Activated CD8-positive, alpha-beta memory T cell treated with anti-CD3 and anti-CD28 coated beads for 36 hours (primary cell): ENCODE measurements at regions not wholly inside any gene's neighbourhood (a gene's known extent, or its start where the extent isn't known, plus 50 kb on each side); places are given as distances from the start of the nearest gene placed in this dataset.

Experiments
- CTCF ChIA-PET: fragments of 350-600 bp; sonication (Branson Sonifier 250); formaldehyde crosslinking; loops from one replicate; lab custom pipeline; 2021; ENCODE audit warnings: antibody characterized with exemption; lab: Charles Lee
- POLR2A ChIA-PET: fragments of 350-600 bp; sonication (Branson Sonifier 250); formaldehyde crosslinking; loops from one replicate; lab custom pipeline; 2021; ENCODE audit warnings: antibody characterized with exemption; lab: Charles Lee

- POLR2A ChIA-PET = no interaction called here
- CTCF ChIA-PET = no interaction called here
Measured at GRCh38 chr10:107924458-107924857, 760.0 kb upstream of the SORCS1 start.

GRCh38 chr10:107919626-107920235 lies 755.2 kb upstream of the SORCS1 start:
- ChIA-PET CTCF (no interaction called here), POLR2A (no interaction called here)

- CTCF ChIA-PET = no interaction called here
- POLR2A ChIA-PET = no interaction called here
Measured at GRCh38 chr10:107918171-107918570, 753.7 kb upstream of the SORCS1 start.

GRCh38 chr10:107915215-107915610 lies 750.7 kb upstream of the SORCS1 start:
- CTCF ChIA-PET = no interaction called here
- POLR2A ChIA-PET = no interaction called here

DNA sequence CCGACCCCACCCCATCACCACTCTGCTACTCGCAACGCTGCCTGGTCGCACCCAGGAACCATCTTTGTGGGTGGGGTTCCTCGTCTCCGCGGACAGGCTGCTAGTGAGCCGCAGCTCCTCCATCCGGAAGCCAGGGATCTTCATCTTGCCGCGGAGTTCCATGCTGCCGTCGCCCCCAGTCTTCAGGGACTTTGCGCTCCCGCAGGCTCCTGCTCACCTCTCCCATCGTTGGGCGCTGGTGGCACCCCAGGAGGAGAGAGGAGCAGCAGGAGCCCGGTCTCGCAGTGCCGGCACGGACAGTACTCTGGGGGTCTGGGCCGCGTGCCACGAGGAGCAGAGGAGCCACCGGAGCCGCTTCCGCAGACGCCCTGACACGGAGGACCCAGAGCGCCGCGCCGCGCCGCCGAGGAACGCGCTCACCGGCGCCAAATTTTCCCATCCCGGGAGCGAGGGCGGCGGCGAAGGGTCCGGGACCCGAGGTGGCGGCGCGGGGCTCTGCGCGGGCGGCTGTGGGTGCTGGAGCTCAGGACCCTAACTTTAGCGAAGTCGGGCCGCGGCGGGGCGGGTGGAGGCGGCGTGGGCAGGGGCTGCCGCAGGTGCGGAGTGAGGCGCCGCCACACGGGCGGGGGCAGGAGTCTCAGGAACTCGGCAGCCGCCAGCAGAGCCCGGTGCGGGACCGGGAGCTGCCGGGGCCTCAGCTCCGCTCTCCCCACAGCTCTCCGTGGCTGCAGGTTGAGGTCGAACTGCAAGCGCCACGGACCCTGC lies 750.1 kb upstream of the SORCS1 start:
- POLR2A ChIA-PET = no interaction called here
- CTCF ChIA-PET = no interaction called here

GRCh38 chr10:107913317-107914294 lies 749.1 kb upstream of the SORCS1 start:
- CTCF ChIA-PET = no interaction called here

DNA sequence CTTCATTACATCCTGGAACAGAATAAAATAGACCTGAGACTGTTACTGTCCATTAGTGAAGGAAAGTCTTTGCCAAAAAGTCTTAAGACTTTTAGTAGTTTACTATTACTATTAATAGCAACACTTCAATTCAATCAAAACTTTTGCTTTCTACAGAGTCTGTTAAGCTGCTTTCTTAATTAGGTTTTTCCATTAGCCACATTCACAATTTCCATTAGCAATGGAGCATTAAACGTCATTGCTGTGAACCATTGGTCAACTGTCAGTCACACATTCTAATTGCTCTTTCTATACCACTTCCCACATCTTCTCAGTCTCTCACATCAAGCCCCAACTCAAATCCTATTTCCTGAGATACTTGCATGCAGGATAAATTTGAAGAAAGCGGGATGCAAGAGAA lies 736.6 kb upstream of the SORCS1 start:
- ChIA-PET CTCF (no interaction called here), POLR2A (no interaction called here)

More at GRCh38 chr10:107913317-107914294, 749.1 kb upstream of the SORCS1 start:
- POLR2A ChIA-PET = no interaction called here

DNA sequence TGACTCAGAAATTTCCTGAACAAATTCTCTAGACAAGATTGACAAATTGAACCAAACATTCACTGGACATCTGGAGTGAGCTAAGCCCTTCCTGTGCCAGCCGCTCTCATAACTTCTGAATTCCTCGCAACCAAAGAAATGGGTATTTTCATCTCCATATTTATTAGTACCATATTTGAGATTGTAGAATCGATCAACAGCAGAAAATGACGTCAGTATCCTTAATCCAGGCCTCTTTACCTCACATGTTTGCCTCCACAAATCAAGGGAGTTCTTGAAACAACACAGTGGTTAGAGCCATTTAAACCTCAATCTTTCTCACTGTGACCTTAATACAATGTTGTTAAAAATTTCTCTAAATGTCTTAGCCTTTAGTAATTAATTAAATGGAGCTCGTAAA lies 735.6 kb upstream of the SORCS1 start:
- POLR2A ChIA-PET = no interaction called here
- CTCF ChIA-PET = no interaction called here

- CTCF ChIA-PET = no interaction called here
Measured at GRCh38 chr10:107899502-107900062, 735.1 kb upstream of the SORCS1 start.

GRCh38 chr10:107899075-107899474 lies 734.6 kb upstream of the SORCS1 start:
- ChIA-PET POLR2A (no interaction called here), CTCF (no interaction called here)

More at GRCh38 chr10:107899502-107900062, 735.1 kb upstream of the SORCS1 start:
- POLR2A ChIA-PET = no interaction called here

- ChIA-PET POLR2A (no interaction called here), CTCF (no interaction called here)
Measured at GRCh38 chr10:107898392-107898791, 733.9 kb upstream of the SORCS1 start.

GRCh38 chr10:107894516-107894915 lies 730.0 kb upstream of the SORCS1 start:
- CTCF ChIA-PET = no interaction called here
- POLR2A ChIA-PET = no interaction called here

GRCh38 chr10:107889105-107889504 lies 724.6 kb upstream of the SORCS1 start:
- CTCF ChIA-PET = no interaction called here
- POLR2A ChIA-PET = no interaction called here

DNA sequence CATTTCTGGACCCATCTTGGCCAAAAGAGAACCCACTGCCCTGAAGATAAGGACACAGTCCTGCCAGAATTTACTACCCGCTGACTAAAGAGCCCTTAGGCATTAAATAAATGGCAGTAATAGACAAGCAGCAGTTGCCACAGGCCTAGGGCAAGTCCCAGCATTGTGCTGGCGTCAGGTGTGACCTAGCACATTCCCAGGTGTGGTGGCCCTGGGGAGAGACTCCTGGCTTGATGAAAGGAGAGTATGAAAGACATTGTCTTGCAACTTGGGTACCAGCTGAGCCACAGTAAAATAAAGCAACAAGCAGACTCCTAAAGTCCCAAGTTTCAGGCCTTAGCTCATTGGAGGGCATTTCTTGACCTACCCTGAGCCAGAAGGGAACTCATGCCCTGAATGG lies 715.7 kb upstream of the SORCS1 start:
- CTCF ChIA-PET = no interaction called here
- POLR2A ChIA-PET = no interaction called here

DNA sequence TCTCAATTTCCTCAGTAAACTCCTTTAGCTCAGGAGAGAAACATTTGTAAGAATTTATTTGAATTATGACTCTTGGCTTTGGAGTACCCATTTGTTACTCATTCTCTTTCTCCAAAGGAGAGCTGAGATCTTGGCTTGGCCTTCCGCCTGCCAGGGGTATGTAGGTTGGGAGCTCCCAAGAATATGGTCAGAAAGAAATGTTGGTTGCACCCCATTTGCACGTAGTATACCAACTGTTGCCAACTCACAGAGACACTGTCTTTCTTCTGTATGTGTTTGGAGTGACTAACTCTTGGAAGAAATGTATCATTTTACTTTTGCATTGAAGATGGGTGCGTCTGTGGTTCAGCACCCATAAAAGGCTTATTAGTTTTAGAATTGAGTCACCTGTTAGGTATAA lies 708.5 kb upstream of the SORCS1 start:
- ChIA-PET CTCF (no interaction called here), POLR2A (no interaction called here)

DNA sequence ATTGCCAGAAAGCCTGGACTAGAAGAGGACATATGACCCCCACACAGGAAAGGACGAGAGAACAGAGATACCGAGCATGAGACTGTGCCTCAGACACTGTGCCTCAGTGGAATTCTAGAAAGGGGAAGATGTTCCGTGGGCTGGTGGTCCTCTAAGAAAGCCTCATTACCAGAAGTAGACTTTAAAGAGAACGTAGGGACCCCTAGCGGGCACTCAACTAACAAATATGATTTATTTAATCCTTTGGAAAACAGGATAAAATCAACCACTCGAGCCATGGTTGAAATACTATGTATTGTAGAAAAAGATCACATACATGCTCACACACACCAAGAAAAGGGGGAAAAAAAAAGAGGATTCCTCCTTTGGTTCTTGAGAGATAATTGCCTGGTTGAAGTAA lies 701.2 kb upstream of the SORCS1 start:
- ChIA-PET CTCF (no interaction called here), POLR2A (no interaction called here)

GRCh38 chr10:107859065-107859464 lies 694.6 kb upstream of the SORCS1 start:
- CTCF ChIA-PET = no interaction called here
- POLR2A ChIA-PET = no interaction called here

DNA sequence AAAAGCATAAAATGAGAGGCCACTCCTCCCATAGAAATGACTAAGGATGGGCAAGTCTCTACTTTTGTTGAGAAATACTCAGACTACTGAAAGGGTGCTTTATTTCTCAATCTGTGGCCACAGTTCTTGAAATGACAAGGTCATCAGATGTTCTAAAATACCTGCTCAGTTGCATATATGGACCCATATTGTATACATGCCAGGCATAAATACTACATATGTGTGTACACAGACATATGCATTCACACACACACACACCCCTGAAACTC lies 691.5 kb upstream of the SORCS1 start:
- CTCF ChIA-PET = no interaction called here
- POLR2A ChIA-PET = no interaction called here

- ChIA-PET CTCF (no interaction called here), POLR2A (no interaction called here)
Measured at GRCh38 chr10:107855301-107856046, 691.0 kb upstream of the SORCS1 start.
